ENCODE measurements at regions not wholly inside any gene's neighbourhood (a gene's known extent, or its start where the extent isn't known, plus 50 kb on each side); places are given as distances from the start of the nearest gene placed in this dataset.

- H3K9ac ChIP-seq (ENCODE audit: insufficient read depth, low read length): no peak overlapping the region
- H3K36me3 ChIP-seq (ENCODE audit: control insufficient read depth, insufficient read depth, low read length): no peaks in the 10 kb centered on the region
- no peaks in the 10 kb centered on the region for H3K79me2 ChIP-seq (ENCODE audit: control insufficient read depth, insufficient read depth, low read length)
- H3K27me3 ChIP-seq (ENCODE audit: control insufficient read depth, insufficient read depth, low read length): no peaks in the 10 kb centered on the region
- H3K9me3 ChIP-seq (ENCODE audit: control insufficient read depth, insufficient read depth, low read depth, low read length): no peaks in the 10 kb centered on the region
- H3K27ac ChIP-seq (ENCODE audit: insufficient read depth, low read length): no peak overlapping the region
- no peaks in the 10 kb centered on the region for H4K20me1 ChIP-seq (ENCODE audit: control insufficient read depth, extremely low read depth, insufficient read depth, low read length)
- no peak overlapping the region for H2AFZ ChIP-seq (ENCODE audit: low read length)
- TF ChIP-seq EZH2 (IDR thresholded peaks at IDR 0.05; ENCODE audit: low read length, missing control alignments) (no peak), CTCF (conservative IDR thresholded peaks at IDR 0.05 in 1 of 2, IDR thresholded peaks at IDR 0.05 in 1 of 2; ENCODE audit: low read depth in 1 of 2, low read length in 2 of 2) (no peak)
- no peaks in the 10 kb centered on the region for H3K4me1 ChIP-seq (ENCODE audit: control insufficient read depth, extremely low read depth, insufficient read depth, low read length)
- no peak overlapping the region for H3K4me3 ChIP-seq (replicated peaks in 1 of 4; ENCODE audit: control extremely low read depth in 1 of 4, insufficient read depth in 1 of 4, low read depth in 3 of 4, low read length in 4 of 4)
- DNase-seq (ENCODE audit: low read depth in 2 of 2): no peak
- no peak overlapping the region for H3K4me2 ChIP-seq (ENCODE audit: extremely low read depth, insufficient read depth, low read length)
These were observed 169.6 kb upstream of the EPHA4 start for GRCh38 chr2:221741496-221742211.

- H4K20me1 ChIP-seq (ENCODE audit: control insufficient read depth, extremely low read depth, insufficient read depth, low read length): no peaks in the 10 kb centered on the region
- no peak overlapping the region for H3K4me2 ChIP-seq (ENCODE audit: extremely low read depth, insufficient read depth, low read length)
- no peaks in the 10 kb centered on the region for H3K36me3 ChIP-seq (ENCODE audit: control insufficient read depth, insufficient read depth, low read length)
- no peaks in the 10 kb centered on the region for H3K27me3 ChIP-seq (ENCODE audit: control insufficient read depth, insufficient read depth, low read length)
- no peak for DNase-seq (ENCODE audit: low read depth in 2 of 2)
- H3K79me2 ChIP-seq (ENCODE audit: control insufficient read depth, insufficient read depth, low read length): no peaks in the 10 kb centered on the region
- H3K4me1 ChIP-seq (ENCODE audit: control insufficient read depth, extremely low read depth, insufficient read depth, low read length): no peaks in the 10 kb centered on the region
- H3K9me3 ChIP-seq (ENCODE audit: control insufficient read depth, insufficient read depth, low read depth, low read length): no peaks in the 10 kb centered on the region
- no peak overlapping the region for H3K9ac ChIP-seq (ENCODE audit: insufficient read depth, low read length)
- no peak overlapping the region for H3K4me3 ChIP-seq (replicated peaks in 1 of 4; ENCODE audit: control extremely low read depth in 1 of 4, insufficient read depth in 1 of 4, low read depth in 3 of 4, low read length in 4 of 4)
- no peak overlapping the region for H2AFZ ChIP-seq (ENCODE audit: low read length)
- TF ChIP-seq EZH2 (IDR thresholded peaks at IDR 0.05; ENCODE audit: low read length, missing control alignments): no peak
- no peak overlapping the region for H3K27ac ChIP-seq (ENCODE audit: insufficient read depth, low read length)
These were observed 159.5 kb upstream of the EPHA4 start for GRCh38 chr2:221731432-221732145.

DNA sequence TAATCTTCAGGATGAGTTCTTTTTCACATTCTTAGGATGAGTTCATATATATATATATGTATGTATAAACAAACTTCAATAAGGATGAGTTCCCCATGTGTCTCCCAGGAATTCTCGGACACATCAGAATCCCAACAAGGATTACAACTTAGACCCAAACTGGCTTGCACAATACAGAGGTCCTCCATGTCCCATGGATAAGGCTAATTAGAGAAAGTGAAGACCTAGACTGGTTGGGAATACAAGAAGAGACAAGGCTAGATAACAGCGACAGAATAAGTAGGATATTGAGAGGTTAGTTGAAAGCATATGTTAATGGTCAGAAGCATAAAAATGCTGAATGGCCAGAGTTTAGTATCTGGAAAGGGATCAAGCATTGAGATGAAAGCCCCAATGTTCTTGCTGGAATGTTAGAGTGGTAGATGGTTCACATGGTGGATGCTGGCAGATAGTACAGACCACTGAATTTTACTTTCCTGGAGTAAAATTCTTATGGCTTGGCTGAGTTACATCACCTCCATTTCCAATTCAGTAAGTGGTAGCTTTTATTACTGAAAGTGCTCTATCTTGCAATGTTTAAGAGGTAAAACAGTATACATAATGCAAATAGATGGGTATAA lies 154.9 kb upstream of the EPHA4 start:
- no peaks in the 10 kb centered on the region for H3K36me3 ChIP-seq (ENCODE audit: control insufficient read depth, insufficient read depth, low read length)
- no peak overlapping the region for H3K9ac ChIP-seq (ENCODE audit: insufficient read depth, low read length)

More for the DNA sequence above, 154.9 kb upstream of the EPHA4 start:
- Histone ChIP-seq H3K79me2 (ENCODE audit: control insufficient read depth, insufficient read depth, low read length) (no peaks in the 10 kb centered on the region), H3K9me3 (ENCODE audit: control insufficient read depth, insufficient read depth, low read depth, low read length) (no peaks in the 10 kb centered on the region), H3K27ac (ENCODE audit: insufficient read depth, low read length) (no peak overlapping the region), H3K4me2 (ENCODE audit: extremely low read depth, insufficient read depth, low read length) (no peak overlapping the region), H3K4me1 (ENCODE audit: control insufficient read depth, extremely low read depth, insufficient read depth, low read length) (no peaks in the 10 kb centered on the region), H4K20me1 (ENCODE audit: control insufficient read depth, extremely low read depth, insufficient read depth, low read length) (no peaks in the 10 kb centered on the region), H3K27me3 (ENCODE audit: control insufficient read depth, insufficient read depth, low read length) (no peaks in the 10 kb centered on the region), H2AFZ (ENCODE audit: low read length) (no peak overlapping the region), H3K4me3 (replicated peaks in 1 of 4; ENCODE audit: control extremely low read depth in 1 of 4, insufficient read depth in 1 of 4, low read depth in 3 of 4, low read length in 4 of 4) (no peak overlapping the region)
- DNase-seq (ENCODE audit: low read depth in 2 of 2): no peak
- TF ChIP-seq EZH2 (IDR thresholded peaks at IDR 0.05; ENCODE audit: low read length, missing control alignments) (no peak), CTCF (conservative IDR thresholded peaks at IDR 0.05 in 1 of 2, IDR thresholded peaks at IDR 0.05 in 1 of 2; ENCODE audit: low read depth in 1 of 2, low read length in 2 of 2) (no peak)
